ENCODE measurements at regions not wholly inside any gene's neighbourhood (a gene's known extent, or its start where the extent isn't known, plus 50 kb on each side); places are given as distances from the start of the nearest gene placed in this dataset.

DNA sequence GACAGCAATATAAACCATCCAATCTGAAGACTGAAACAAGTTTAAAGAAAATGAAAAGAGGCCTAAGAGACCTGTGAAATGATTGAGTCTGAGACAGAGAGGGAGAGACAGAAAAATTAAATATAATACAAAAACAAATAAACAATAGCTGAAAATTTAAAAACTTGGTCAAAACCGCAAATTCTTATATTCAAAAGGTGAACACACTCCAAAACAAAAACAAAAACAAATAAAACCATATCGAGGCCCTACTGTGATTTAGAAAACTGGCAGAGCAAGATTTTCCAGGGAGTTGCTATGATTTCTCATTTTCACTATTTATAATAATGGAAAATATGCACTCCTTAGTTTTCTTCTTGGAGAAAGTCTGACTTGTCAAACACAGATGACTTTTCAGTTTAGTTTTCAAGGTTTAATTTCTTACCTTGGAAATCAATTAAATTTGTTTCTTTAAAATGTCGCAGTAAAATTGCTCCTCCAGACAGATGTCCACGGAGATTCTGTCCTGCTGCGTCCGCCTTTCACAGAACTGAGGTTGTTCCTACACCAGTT, 1420.3 kb downstream of the UQCRFS1 start (continued):
- TF ChIP-seq, protein P1, sequence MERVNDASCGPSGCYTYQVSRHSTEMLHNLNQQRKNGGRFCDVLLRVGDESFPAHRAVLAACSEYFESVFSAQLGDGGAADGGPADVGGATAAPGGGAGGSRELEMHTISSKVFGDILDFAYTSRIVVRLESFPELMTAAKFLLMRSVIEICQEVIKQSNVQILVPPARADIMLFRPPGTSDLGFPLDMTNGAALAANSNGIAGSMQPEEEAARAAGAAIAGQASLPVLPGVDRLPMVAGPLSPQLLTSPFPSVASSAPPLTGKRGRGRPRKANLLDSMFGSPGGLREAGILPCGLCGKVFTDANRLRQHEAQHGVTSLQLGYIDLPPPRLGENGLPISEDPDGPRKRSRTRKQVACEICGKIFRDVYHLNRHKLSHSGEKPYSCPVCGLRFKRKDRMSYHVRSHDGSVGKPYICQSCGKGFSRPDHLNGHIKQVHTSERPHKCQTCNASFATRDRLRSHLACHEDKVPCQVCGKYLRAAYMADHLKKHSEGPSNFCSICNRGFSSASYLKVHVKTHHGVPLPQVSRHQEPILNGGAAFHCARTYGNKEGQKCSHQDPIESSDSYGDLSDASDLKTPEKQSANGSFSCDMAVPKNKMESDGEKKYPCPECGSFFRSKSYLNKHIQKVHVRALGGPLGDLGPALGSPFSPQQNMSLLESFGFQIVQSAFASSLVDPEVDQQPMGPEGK (tag by site-specific recombination; IDR thresholded peaks at IDR 0.05) = no peak
- 0 out of 2 replicates have a peak, but pooled peaks have one; percentile 10 for TF ChIP-seq ZNF626 (tag by site-specific recombination; IDR thresholded peaks at IDR 0.05)
- TF ChIP-seq ZNF274 (IDR thresholded peaks at IDR 0.05; ENCODE audit: low read length) = no peak
- no peak for TF ChIP-seq ZNF274 (tag by site-specific recombination; IDR thresholded peaks at IDR 0.05; ENCODE audit: borderline replicate concordance)
- TF ChIP-seq ZNF529 (tag by site-specific recombination; IDR thresholded peaks at IDR 0.05; ENCODE audit: insufficient replicate concordance) = no peak
- TF ChIP-seq ZNF114 (tag by site-specific recombination; IDR thresholded peaks at IDR 0.05) = no peak
- no peak for TF ChIP-seq ZNF777 (tag by site-specific recombination; IDR thresholded peaks at IDR 0.05; ENCODE audit: borderline replicate concordance)
- no peak for TF ChIP-seq ZNF335 (tag by site-specific recombination; conservative IDR thresholded peaks at IDR 0.05)
- no peak for TF ChIP-seq SALL2 (tag by site-specific recombination; IDR thresholded peaks at IDR 0.05; ENCODE audit: borderline replicate concordance)
- TF ChIP-seq ZNF19 (tag by site-specific recombination; IDR thresholded peaks at IDR 0.05; ENCODE audit: low read depth) = no peak
- no peak; the same call in 1 of the 2 replicates for TF ChIP-seq ZNF324 (tag by site-specific recombination; IDR thresholded peaks at IDR 0.05)
- TF ChIP-seq, protein P2, sequence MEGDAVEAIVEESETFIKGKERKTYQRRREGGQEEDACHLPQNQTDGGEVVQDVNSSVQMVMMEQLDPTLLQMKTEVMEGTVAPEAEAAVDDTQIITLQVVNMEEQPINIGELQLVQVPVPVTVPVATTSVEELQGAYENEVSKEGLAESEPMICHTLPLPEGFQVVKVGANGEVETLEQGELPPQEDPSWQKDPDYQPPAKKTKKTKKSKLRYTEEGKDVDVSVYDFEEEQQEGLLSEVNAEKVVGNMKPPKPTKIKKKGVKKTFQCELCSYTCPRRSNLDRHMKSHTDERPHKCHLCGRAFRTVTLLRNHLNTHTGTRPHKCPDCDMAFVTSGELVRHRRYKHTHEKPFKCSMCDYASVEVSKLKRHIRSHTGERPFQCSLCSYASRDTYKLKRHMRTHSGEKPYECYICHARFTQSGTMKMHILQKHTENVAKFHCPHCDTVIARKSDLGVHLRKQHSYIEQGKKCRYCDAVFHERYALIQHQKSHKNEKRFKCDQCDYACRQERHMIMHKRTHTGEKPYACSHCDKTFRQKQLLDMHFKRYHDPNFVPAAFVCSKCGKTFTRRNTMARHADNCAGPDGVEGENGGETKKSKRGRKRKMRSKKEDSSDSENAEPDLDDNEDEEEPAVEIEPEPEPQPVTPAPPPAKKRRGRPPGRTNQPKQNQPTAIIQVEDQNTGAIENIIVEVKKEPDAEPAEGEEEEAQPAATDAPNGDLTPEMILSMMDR (tag by site-specific recombination; IDR thresholded peaks at IDR 0.05) = no peak
- TF ChIP-seq ZNF785 (tag by site-specific recombination; IDR thresholded peaks at IDR 0.05) = no peak
- no peak for TF ChIP-seq ZNF394 (tag by site-specific recombination; IDR thresholded peaks at IDR 0.05; ENCODE audit: borderline replicate concordance)
- no peak for TF ChIP-seq SP2 (tag by site-specific recombination; IDR thresholded peaks at IDR 0.05)
- TF ChIP-seq HOXC10 (CRISPR knock-in tag; IDR thresholded peaks at IDR 0.05) = no peak
- no peak for TF ChIP-seq ZNF169 (tag by site-specific recombination; IDR thresholded peaks at IDR 0.05)
- TF ChIP-seq, protein P3, sequence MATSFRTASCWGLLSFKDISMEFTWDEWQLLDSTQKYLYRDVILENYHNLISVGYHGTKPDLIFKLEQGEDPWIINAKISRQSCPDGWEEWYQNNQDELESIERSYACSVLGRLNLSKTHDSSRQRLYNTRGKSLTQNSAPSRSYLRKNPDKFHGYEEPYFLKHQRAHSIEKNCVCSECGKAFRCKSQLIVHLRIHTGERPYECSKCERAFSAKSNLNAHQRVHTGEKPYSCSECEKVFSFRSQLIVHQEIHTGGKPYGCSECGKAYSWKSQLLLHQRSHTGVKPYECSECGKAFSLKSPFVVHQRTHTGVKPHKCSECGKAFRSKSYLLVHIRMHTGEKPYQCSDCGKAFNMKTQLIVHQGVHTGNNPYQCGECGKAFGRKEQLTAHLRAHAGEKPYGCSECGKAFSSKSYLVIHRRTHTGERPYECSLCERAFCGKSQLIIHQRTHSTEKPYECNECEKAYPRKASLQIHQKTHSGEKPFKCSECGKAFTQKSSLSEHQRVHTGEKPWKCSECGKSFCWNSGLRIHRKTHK (tag by site-specific recombination; IDR thresholded peaks at IDR 0.05) = no peak
- no peak for TF ChIP-seq ZBTB17 (tag by site-specific recombination; IDR thresholded peaks at IDR 0.05)
- 0 out of 2 replicates have a peak, but pooled peaks have one; percentile 35 for TF ChIP-seq SCRT1 (tag by site-specific recombination; IDR thresholded peaks at IDR 0.05; ENCODE audit: borderline replicate concordance)
- TF ChIP-seq ZSCAN23 (tag by site-specific recombination; IDR thresholded peaks at IDR 0.05) = 0 out of 2 replicates have a peak, but pooled peaks have one; percentile 45
- TF ChIP-seq, protein P4, sequence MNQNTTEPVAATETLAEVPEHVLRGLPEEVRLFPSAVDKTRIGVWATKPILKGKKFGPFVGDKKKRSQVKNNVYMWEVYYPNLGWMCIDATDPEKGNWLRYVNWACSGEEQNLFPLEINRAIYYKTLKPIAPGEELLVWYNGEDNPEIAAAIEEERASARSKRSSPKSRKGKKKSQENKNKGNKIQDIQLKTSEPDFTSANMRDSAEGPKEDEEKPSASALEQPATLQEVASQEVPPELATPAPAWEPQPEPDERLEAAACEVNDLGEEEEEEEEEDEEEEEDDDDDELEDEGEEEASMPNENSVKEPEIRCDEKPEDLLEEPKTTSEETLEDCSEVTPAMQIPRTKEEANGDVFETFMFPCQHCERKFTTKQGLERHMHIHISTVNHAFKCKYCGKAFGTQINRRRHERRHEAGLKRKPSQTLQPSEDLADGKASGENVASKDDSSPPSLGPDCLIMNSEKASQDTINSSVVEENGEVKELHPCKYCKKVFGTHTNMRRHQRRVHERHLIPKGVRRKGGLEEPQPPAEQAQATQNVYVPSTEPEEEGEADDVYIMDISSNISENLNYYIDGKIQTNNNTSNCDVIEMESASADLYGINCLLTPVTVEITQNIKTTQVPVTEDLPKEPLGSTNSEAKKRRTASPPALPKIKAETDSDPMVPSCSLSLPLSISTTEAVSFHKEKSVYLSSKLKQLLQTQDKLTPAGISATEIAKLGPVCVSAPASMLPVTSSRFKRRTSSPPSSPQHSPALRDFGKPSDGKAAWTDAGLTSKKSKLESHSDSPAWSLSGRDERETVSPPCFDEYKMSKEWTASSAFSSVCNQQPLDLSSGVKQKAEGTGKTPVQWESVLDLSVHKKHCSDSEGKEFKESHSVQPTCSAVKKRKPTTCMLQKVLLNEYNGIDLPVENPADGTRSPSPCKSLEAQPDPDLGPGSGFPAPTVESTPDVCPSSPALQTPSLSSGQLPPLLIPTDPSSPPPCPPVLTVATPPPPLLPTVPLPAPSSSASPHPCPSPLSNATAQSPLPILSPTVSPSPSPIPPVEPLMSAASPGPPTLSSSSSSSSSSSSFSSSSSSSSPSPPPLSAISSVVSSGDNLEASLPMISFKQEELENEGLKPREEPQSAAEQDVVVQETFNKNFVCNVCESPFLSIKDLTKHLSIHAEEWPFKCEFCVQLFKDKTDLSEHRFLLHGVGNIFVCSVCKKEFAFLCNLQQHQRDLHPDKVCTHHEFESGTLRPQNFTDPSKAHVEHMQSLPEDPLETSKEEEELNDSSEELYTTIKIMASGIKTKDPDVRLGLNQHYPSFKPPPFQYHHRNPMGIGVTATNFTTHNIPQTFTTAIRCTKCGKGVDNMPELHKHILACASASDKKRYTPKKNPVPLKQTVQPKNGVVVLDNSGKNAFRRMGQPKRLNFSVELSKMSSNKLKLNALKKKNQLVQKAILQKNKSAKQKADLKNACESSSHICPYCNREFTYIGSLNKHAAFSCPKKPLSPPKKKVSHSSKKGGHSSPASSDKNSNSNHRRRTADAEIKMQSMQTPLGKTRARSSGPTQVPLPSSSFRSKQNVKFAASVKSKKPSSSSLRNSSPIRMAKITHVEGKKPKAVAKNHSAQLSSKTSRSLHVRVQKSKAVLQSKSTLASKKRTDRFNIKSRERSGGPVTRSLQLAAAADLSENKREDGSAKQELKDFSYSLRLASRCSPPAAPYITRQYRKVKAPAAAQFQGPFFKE (tag by site-specific recombination; IDR thresholded peaks at IDR 0.05; ENCODE audit: borderline replicate concordance) = no peak
